GM23338 (cell line): ENCODE measurements at regions not wholly inside any gene's neighbourhood (a gene's known extent, or its start where the extent isn't known, plus 50 kb on each side); places are given as distances from the start of the nearest gene placed in this dataset.

ENCODE experiments used
- ATAC-seq: fragments of 200-7000 bp; cut with Tn5 transposase; 3 replicates; pipeline ENCODE4 v1.9.1; 2020
- DNase-seq: peaks from one replicate; pipeline ENCODE4 v3.0.0-alpha.2; 2015; ENCODE audit warnings: low spot score
- H2AFZ ChIP-seq: fragments of 200-600 bp; sonication (generic); 2 replicates; pipeline ENCODE4 v1.8.0; 2016; ENCODE audit warnings: antibody characterized with exemption, mild to moderate bottlenecking, moderate library complexity
- H3F3A ChIP-seq: fragments of 200-600 bp; sonication (generic); replicated peaks from 2 replicates; pipeline ENCODE4 v1.8.0; 2017; ENCODE audit warnings: antibody characterized with exemption, mixed run types, low read depth
- H3K27ac ChIP-seq: fragments of 200-600 bp; sonication (generic); 2 replicates; pipeline ENCODE4 v1.6.1; 2016; ENCODE audit warnings: low read depth
- H3K27me3 ChIP-seq: fragments of 200-600 bp; sonication (generic); 2 replicates; pipeline ENCODE4 v1.8.0; 2016; ENCODE audit warnings: mild to moderate bottlenecking, mixed run types, moderate library complexity; ENCODE audit not compliant: insufficient read depth
- H3K36me3 ChIP-seq: fragments of 200-600 bp; sonication (generic); 2 replicates; pipeline ENCODE4 v1.8.0; 2016; ENCODE audit warnings: mild to moderate bottlenecking; ENCODE audit not compliant: insufficient read depth
- H3K4me1 ChIP-seq: fragments of 200-600 bp; sonication (generic); 2 replicates; pipeline ENCODE4 v1.8.0; 2016; ENCODE audit warnings: mild to moderate bottlenecking, moderate library complexity; ENCODE audit not compliant: insufficient read depth
- H3K4me2 ChIP-seq: fragments of 200-600 bp; sonication (generic); 2 replicates; pipeline ENCODE4 v1.7.1; 2017; ENCODE audit warnings: mixed run types
- H3K4me3 ChIP-seq: fragments of 200-600 bp; sonication (generic); 2 replicates; pipeline ENCODE4 v1.6.1; 2016; ENCODE audit warnings: mixed run types
- H3K79me2 ChIP-seq: fragments of 200-600 bp; sonication (generic); replicated peaks from 2 replicates; pipeline ENCODE4 v1.8.0; 2017; ENCODE audit warnings: mild to moderate bottlenecking; ENCODE audit not compliant: insufficient read depth
- H3K9me2 ChIP-seq: fragments of 200-600 bp; sonication (generic); 2 replicates; pipeline ENCODE4 v1.8.0; 2017; ENCODE audit not compliant: insufficient read depth
- H4K20me1 ChIP-seq: fragments of 200-600 bp; sonication (generic); replicated peaks from 2 replicates; pipeline ENCODE4 v1.8.0; 2017; ENCODE audit warnings: mild to moderate bottlenecking; ENCODE audit not compliant: insufficient read depth
- H3K27ac Mint-ChIP-seq: 2 replicates; pipeline ENCODE4 v1.8.0; 2020; ENCODE audit warnings: inconsistent platforms, mild to moderate bottlenecking, moderate library complexity, mixed read lengths
- H3K27me3 Mint-ChIP-seq: 3 replicates; pipeline ENCODE4 v1.8.0; 2022; ENCODE audit warnings: low read depth, mild to moderate bottlenecking, moderate library complexity, mixed read lengths, inconsistent platforms; ENCODE audit not compliant: insufficient read depth, poor library complexity
- H3K36me3 Mint-ChIP-seq: 3 replicates; pipeline ENCODE4 v1.8.0; 2021; ENCODE audit warnings: low read depth, mild to moderate bottlenecking, inconsistent platforms, moderate library complexity, mixed read lengths
- H3K4me1 Mint-ChIP-seq: 3 replicates; pipeline ENCODE4 v1.8.0; 2020; ENCODE audit warnings: mild to moderate bottlenecking, inconsistent platforms, mixed read lengths
- H3K4me3 Mint-ChIP-seq: 3 replicates; pipeline ENCODE4 v1.8.0; 2021; ENCODE audit warnings: moderate library complexity, mild to moderate bottlenecking, inconsistent platforms, mixed read lengths
- H3K9me3 Mint-ChIP-seq: 3 replicates; pipeline ENCODE4 v1.8.0; 2020; ENCODE audit warnings: moderate library complexity, mild to moderate bottlenecking, inconsistent platforms, mixed read lengths
- CTCF ChIP-seq, 2 experiments: fragments of 200-600 bp in 1 of 2; sonication (generic) in 1 of 2; conservative IDR thresholded peaks; 2 replicates each; pipeline versions ENCODE4 v1.5.1 to v1.6.1; 2016 to 2017; ENCODE audit warnings: antibody characterized with exemption in 2 of 2, low read depth in 2 of 2, mild to moderate bottlenecking in 2 of 2, moderate library complexity in 1 of 2
- ETS1 ChIP-seq: IDR thresholded peaks from 2 replicates; pipeline ENCODE4 v1.6.1; 2016; ENCODE audit warnings: antibody characterized with exemption
- EZH2phosphoT487 ChIP-seq: fragments of 200-600 bp; sonication (generic); IDR thresholded peaks from one replicate; pipeline ENCODE4 v1.8.1; 2018; ENCODE audit warnings: antibody characterized with exemption; ENCODE audit not compliant: unreplicated experiment
- NANOG ChIP-seq: IDR thresholded peaks from 2 replicates; pipeline ENCODE4 v1.6.1; 2016; ENCODE audit warnings: antibody characterized with exemption, borderline replicate concordance
- REST ChIP-seq: IDR thresholded peaks from one replicate; pipeline ENCODE4 v1.6.1; 2018; ENCODE audit warnings: antibody characterized with exemption; ENCODE audit not compliant: unreplicated experiment
- STAT1 ChIP-seq: IDR thresholded peaks from one replicate; pipeline ENCODE4 v1.6.1; 2016; ENCODE audit warnings: antibody characterized with exemption; ENCODE audit not compliant: unreplicated experiment
- ZNF331 ChIP-seq: fragments of 250-450 bp; sonication (Bioruptor Pico); IDR thresholded peaks from 2 replicates; pipeline ENCODE4 v1.5.0; 2020; ENCODE audit warnings: low read depth, mild to moderate bottlenecking, moderate library complexity
- ZNF462 ChIP-seq: fragments of 250-450 bp; sonication (Bioruptor Pico); IDR thresholded peaks from 2 replicates; pipeline ENCODE4 v1.5.0; 2020; ENCODE audit warnings: mild to moderate bottlenecking, moderate library complexity

- Mint-ChIP-seq H3K27ac (no peak overlapping the region), H3K9me3 (peaks cover 17% of the 10 kb centered on the region; the same call in 2 of the 3 replicates), H3K4me3 (no peak overlapping the region), H3K27me3 (peaks cover 3% of the 10 kb centered on the region), H3K4me1 (no peaks in the 10 kb centered on the region; the same call in 2 of the 3 replicates), H3K36me3 (peaks cover 5% of the 10 kb centered on the region; the same call in 1 of the 3 replicates)
- DNase-seq (peak; percentile 35), ATAC-seq (peak; percentile 73)
- Histone ChIP-seq H3K4me3 (no peak overlapping the region), H3K27ac (no peak overlapping the region), H3K79me2 (no peaks in the 10 kb centered on the region), H3K4me1 (no peaks in the 10 kb centered on the region), H3K4me2 (no peak overlapping the region), H4K20me1 (no peaks in the 10 kb centered on the region), H3K9me2 (no peaks in the 10 kb centered on the region), H3K27me3 (no peaks in the 10 kb centered on the region), H3F3A (no peaks in the 10 kb centered on the region), H3K36me3 (no peaks in the 10 kb centered on the region), H2AFZ (no peak overlapping the region)
- TF ChIP-seq CTCF (conservative IDR thresholded peaks at IDR 0.05; ENCODE audit: low read depth in 2 of 2) (peak in 1 of 2 experiments; percentile 33; a peak in 3 of 4 replicates), ETS1 (no peak), REST (no peak), ZNF331 (CRISPR knock-in tag) (no peak), STAT1 (no peak), EZH2phosphoT487 (no peak), NANOG (no peak)
These were observed 50.4 kb upstream of the SOD1 start for GRCh38 chr21:31609081-31609480.

GRCh38 chr21:31607791-31608190 lies 51.7 kb upstream of the SOD1 start:
- ATAC-seq = no peak
- H3K27ac Mint-ChIP-seq = no peak overlapping the region
- Histone ChIP-seq H3K4me2 (no peak overlapping the region), H3K79me2 (no peaks in the 10 kb centered on the region), H3F3A (no peaks in the 10 kb centered on the region), H2AFZ (no peak overlapping the region), H3K9me2 (no peaks in the 10 kb centered on the region), H3K4me3 (no peak overlapping the region), H4K20me1 (no peaks in the 10 kb centered on the region), H3K27me3 (no peaks in the 10 kb centered on the region), H3K27ac (no peak overlapping the region), H3K36me3 (no peaks in the 10 kb centered on the region), H3K4me1 (no peaks in the 10 kb centered on the region)
- DNase-seq = no peak
- H3K9me3 Mint-ChIP-seq = peaks cover 17% of the 10 kb centered on the region; the same call in 2 of the 3 replicates
- H3K4me1 Mint-ChIP-seq = no peaks in the 10 kb centered on the region; the same call in 2 of the 3 replicates
- peaks cover 5% of the 10 kb centered on the region; the same call in 1 of the 3 replicates for H3K36me3 Mint-ChIP-seq
- H3K27me3 Mint-ChIP-seq = peaks cover 2% of the 10 kb centered on the region
- no peak for TF ChIP-seq ZNF462 (CRISPR knock-in tag)
- no peak overlapping the region for H3K4me3 Mint-ChIP-seq
